H1 (cell line): ENCODE measurements at regions not wholly inside any gene's neighbourhood (a gene's known extent, or its start where the extent isn't known, plus 50 kb on each side); places are given as distances from the start of the nearest gene placed in this dataset.

Source experiments
- JUN ChIP-seq: IDR thresholded peaks from 2 replicates; pipeline ENCODE4 v1.6.1; 2011; ENCODE audit warnings: low read depth, mild to moderate bottlenecking, improper control_type of control experiment, low read length
- KDM1A ChIP-seq: fragments of 200-600, 300-600 bp; sonication (generic); IDR thresholded peaks from 2 replicates; pipeline ENCODE4 v1.7.1; 2016; ENCODE audit warnings: mild to moderate bottlenecking, low read length, borderline replicate concordance
- KDM4A ChIP-seq: IDR thresholded peaks from one replicate; pipeline ENCODE4 v1.7.1; 2012; ENCODE audit warnings: low read depth, mild to moderate bottlenecking, moderate library complexity, low read length, inconsistent platforms; ENCODE audit not compliant: severe bottlenecking

GRCh38 chr12:24723759-24724158 lies 225.1 kb downstream of the BCAT1 start (continued):
- TF ChIP-seq KDM4A = no peak
- TF ChIP-seq KDM1A = no peak
- no peak for TF ChIP-seq JUN
